ENCODE measurements at regions not wholly inside any gene's neighbourhood (a gene's known extent, or its start where the extent isn't known, plus 50 kb on each side); places are given as distances from the start of the nearest gene placed in this dataset.
"Not testable (repeated sequence)": the region's sequence is repeated elsewhere in the genome, so short reads cannot be mapped to it uniquely, and the experiment has no call there.

DNA sequence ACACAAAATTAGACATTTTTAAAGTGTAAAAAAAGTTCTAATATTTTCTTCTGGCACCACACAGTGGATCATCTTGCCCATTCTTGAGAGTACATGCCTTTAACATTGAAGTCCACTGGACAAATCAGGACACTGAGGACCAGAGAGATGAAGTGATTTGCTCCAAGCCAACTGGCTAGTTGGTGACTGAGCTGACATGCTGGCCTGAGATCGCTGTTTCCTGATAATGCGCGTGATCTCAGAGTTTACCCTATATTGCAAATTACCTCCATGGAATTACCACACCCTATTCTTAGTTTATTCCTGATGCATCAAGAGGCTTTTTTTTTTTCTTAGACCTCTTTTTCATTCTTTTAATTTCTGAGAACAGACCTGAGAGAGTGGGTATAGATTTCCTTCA lies 432.8 kb downstream of the CD83 start:
- Histone ChIP-seq H2AFZ (ENCODE audit: low read length) (no peak overlapping the region; the same call in 1 of the 2 replicates), H3K4me1 (ENCODE audit: insufficient read depth, low read length, poor library complexity, severe bottlenecking) (peaks cover 36% of the 10 kb centered on the region), H3K36me3 (ENCODE audit: insufficient read depth, low read length) (no peaks in the 10 kb centered on the region), H3K27ac (ENCODE audit: low read depth, low read length, poor library complexity, severe bottlenecking) (peak overlapping the region; percentile 51), H3K9me2 (ENCODE audit: insufficient read depth, low read length) (no peaks in the 10 kb centered on the region), H3K4me3 (ENCODE audit: low read depth, low read length, poor library complexity, severe bottlenecking) (no peak overlapping the region), H4K20me1 (ENCODE audit: insufficient read depth, low read length) (no peaks in the 10 kb centered on the region), H3K79me2 (ENCODE audit: insufficient read depth, low read depth, low read length) (no peaks in the 10 kb centered on the region), H3K9me3 (ENCODE audit: low read length) (no peaks in the 10 kb centered on the region), H3K4me2 (ENCODE audit: low read length) (peak overlapping the region; percentile 73)
- BruUV-seq (replicated peaks): no TSS peak
- ChIA-PET POLR2A (interaction anchor here (0.5 to 1.0 kb wide), 3 partner anchors 13 to 338 kb away, joined by 3 read pairs; no protein-coding TSS in a partner anchor), CTCF (ENCODE audit: unreplicated experiment) (interaction anchor here (1.1 kb wide), 1 partner anchor 256 kb away, joined by 3 read pairs; no protein-coding TSS in a partner anchor)
- DNase-seq (ENCODE audit: low spot score): no peak
- intact Hi-C loops (cut with micrococcal nuclease; ENCODE audit: unreplicated experiment): no loop called here
- TF ChIP-seq EZH2phosphoT487 (IDR thresholded peaks at IDR 0.05; ENCODE audit: borderline replicate concordance, low read depth, low read length): no peak
- TF ChIP-seq, protein P1, sequence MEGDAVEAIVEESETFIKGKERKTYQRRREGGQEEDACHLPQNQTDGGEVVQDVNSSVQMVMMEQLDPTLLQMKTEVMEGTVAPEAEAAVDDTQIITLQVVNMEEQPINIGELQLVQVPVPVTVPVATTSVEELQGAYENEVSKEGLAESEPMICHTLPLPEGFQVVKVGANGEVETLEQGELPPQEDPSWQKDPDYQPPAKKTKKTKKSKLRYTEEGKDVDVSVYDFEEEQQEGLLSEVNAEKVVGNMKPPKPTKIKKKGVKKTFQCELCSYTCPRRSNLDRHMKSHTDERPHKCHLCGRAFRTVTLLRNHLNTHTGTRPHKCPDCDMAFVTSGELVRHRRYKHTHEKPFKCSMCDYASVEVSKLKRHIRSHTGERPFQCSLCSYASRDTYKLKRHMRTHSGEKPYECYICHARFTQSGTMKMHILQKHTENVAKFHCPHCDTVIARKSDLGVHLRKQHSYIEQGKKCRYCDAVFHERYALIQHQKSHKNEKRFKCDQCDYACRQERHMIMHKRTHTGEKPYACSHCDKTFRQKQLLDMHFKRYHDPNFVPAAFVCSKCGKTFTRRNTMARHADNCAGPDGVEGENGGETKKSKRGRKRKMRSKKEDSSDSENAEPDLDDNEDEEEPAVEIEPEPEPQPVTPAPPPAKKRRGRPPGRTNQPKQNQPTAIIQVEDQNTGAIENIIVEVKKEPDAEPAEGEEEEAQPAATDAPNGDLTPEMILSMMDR (conservative IDR thresholded peaks at IDR 0.05; ENCODE audit: low read length): no peak

DNA sequence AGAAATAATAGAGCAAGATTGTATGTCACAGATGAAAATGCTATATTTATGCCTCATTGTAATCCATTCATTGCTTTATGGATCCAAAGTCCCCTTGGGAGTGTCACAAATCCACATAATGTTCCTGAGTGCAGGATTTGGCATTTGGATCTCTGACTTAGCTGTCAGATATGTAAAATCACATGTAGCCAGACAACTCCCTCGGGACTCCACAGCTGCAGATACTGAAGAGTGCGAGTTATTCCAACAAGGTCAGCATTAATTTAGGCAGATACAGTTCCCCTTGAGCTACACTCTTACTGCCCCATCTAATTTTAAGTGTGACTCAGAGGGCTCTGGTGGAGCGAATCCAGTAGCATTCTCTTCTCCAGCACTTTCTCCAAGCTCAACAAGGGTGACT lies 433.2 kb downstream of the CD83 start:
- ChIA-PET POLR2A (interaction anchor here (0.5 to 1.0 kb wide), 3 partner anchors 13 to 338 kb away, joined by 3 read pairs; no protein-coding TSS in a partner anchor), CTCF (ENCODE audit: unreplicated experiment) (interaction anchor here (1.1 kb wide), 1 partner anchor 255 kb away, joined by 3 read pairs; no protein-coding TSS in a partner anchor)
- Histone ChIP-seq H3K79me2 (ENCODE audit: insufficient read depth, low read depth, low read length) (no peaks in the 10 kb centered on the region), H3K9me3 (ENCODE audit: low read length) (no peaks in the 10 kb centered on the region), H3K27ac (ENCODE audit: low read depth, low read length, poor library complexity, severe bottlenecking) (no peak overlapping the region), H3K4me3 (ENCODE audit: low read depth, low read length, poor library complexity, severe bottlenecking) (no peak overlapping the region), H3K4me1 (ENCODE audit: insufficient read depth, low read length, poor library complexity, severe bottlenecking) (peaks cover 34% of the 10 kb centered on the region), H3K9me2 (ENCODE audit: insufficient read depth, low read length) (no peaks in the 10 kb centered on the region), H3K4me2 (ENCODE audit: low read length) (peak overlapping the region; percentile 73), H3K36me3 (ENCODE audit: insufficient read depth, low read length) (no peaks in the 10 kb centered on the region), H4K20me1 (ENCODE audit: insufficient read depth, low read length) (no peaks in the 10 kb centered on the region), H2AFZ (ENCODE audit: low read length) (no peak overlapping the region)
- intact Hi-C loops (cut with micrococcal nuclease; ENCODE audit: unreplicated experiment): no loop called here
- BruUV-seq (replicated peaks): no TSS peak
- peak; percentile 69 for DNase-seq (ENCODE audit: low spot score)
- TF ChIP-seq, protein P1 (conservative IDR thresholded peaks at IDR 0.05; ENCODE audit: low read length): no peak
- no peak for TF ChIP-seq EZH2phosphoT487 (IDR thresholded peaks at IDR 0.05; ENCODE audit: borderline replicate concordance, low read depth, low read length)

DNA sequence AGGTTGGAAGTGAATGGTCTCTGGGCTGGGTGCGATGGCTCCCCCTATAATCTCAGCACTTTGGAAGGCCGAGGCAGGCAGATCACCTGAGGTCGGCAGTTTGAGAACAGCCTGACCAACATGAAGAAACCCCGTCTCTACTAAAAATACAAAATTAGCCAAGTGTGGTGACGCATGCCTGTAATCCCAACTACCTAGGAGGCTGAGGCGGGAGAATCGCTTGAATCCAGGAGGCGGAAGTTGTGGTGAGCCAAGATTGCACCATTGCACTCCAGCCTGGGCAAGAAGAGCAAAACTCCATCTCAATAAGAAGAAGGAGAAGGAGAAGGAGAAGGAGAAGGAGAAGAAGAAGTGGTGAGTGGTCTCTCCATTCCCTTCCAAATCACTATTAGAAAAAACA lies 434.0 kb downstream of the CD83 start:
- H3K79me2 ChIP-seq (ENCODE audit: insufficient read depth, low read depth, low read length); H2AFZ ChIP-seq (ENCODE audit: low read length); H3K36me3 ChIP-seq (ENCODE audit: insufficient read depth, low read length); H3K9me2 ChIP-seq (ENCODE audit: insufficient read depth, low read length); DNase-seq (ENCODE audit: low spot score); intact Hi-C loops (cut with micrococcal nuclease; ENCODE audit: unreplicated experiment); H3K4me2 ChIP-seq (ENCODE audit: low read length); H3K4me3 ChIP-seq (ENCODE audit: low read depth, low read length, poor library complexity, severe bottlenecking); H3K9me3 ChIP-seq (ENCODE audit: low read length); H3K27ac ChIP-seq (ENCODE audit: low read depth, low read length, poor library complexity, severe bottlenecking); H4K20me1 ChIP-seq (ENCODE audit: insufficient read depth, low read length); BruUV-seq (replicated peaks): not testable (repeated sequence)
- peaks cover 34% of the 10 kb centered on the region for H3K4me1 ChIP-seq (ENCODE audit: insufficient read depth, low read length, poor library complexity, severe bottlenecking)
- ChIA-PET CTCF (ENCODE audit: unreplicated experiment) (interaction anchor here (1.1 kb wide), 1 partner anchor 254 kb away, joined by 3 read pairs; no protein-coding TSS in a partner anchor), POLR2A (interaction anchor here (0.6 to 1.0 kb wide), 3 partner anchors 14 to 323 kb away, joined by 3 read pairs; no protein-coding TSS in a partner anchor)
